ENCODE measurements at regions not wholly inside any gene's neighbourhood (a gene's known extent, or its start where the extent isn't known, plus 50 kb on each side); places are given as distances from the start of the nearest gene placed in this dataset.

- Histone ChIP-seq H3K4me3 (no peak overlapping the region), H3K36me3 (no peaks in the 10 kb centered on the region), H3K27ac (no peak overlapping the region), H3K27me3 (replicated peaks; ENCODE audit: insufficient read depth) (no peaks in the 10 kb centered on the region), H3K9me3 (no peaks in the 10 kb centered on the region), H3K4me1 (replicated peaks) (no peaks in the 10 kb centered on the region)
- TF ChIP-seq POLR2AphosphoS5 (IDR thresholded peaks at IDR 0.05) (no peak), POLR2A (IDR thresholded peaks at IDR 0.05) (no peak), CTCF (IDR thresholded peaks at IDR 0.05) (no peak)
- intact Hi-C loops (cut with DNase I), result no loop called here
- DNase-seq (ENCODE audit: low spot score), result no peak
These were observed 2074.2 kb upstream of the C9orf72 start for GRCh38 chr9:29647451-29647850.

GRCh38 chr9:29648132-29648531 lies 2074.9 kb upstream of the C9orf72 start:
- TF ChIP-seq POLR2A (IDR thresholded peaks at IDR 0.05) (no peak), POLR2AphosphoS5 (IDR thresholded peaks at IDR 0.05) (no peak), CTCF (IDR thresholded peaks at IDR 0.05) (no peak)
- Histone ChIP-seq H3K36me3 (no peaks in the 10 kb centered on the region), H3K27ac (no peak overlapping the region), H3K27me3 (replicated peaks; ENCODE audit: insufficient read depth) (no peaks in the 10 kb centered on the region), H3K4me3 (no peak overlapping the region), H3K4me1 (replicated peaks) (no peaks in the 10 kb centered on the region), H3K9me3 (no peaks in the 10 kb centered on the region)
- intact Hi-C loops (cut with DNase I), result no loop called here
- no peak for DNase-seq (ENCODE audit: low spot score)

DNA sequence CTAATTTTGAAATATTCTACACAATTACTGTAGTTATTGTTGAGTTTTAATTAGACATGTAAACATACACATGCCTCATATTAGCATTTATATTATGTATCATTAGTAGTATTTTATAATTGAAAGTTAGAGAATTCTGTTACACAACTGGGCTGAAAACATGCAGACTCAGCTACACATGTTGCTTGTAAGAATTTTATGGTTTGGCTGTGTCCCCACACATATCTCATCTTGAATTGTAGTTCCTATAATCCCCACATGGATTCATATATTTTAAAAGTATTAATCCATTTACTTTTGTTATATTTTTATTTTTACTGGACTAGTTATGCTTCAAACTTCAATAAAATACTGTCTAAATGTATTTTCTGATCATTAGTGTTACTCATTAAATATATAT lies 2075.3 kb upstream of the C9orf72 start:
- Histone ChIP-seq H3K9me3 (no peaks in the 10 kb centered on the region), H3K27ac (no peak overlapping the region), H3K4me1 (replicated peaks) (no peaks in the 10 kb centered on the region), H3K36me3 (no peaks in the 10 kb centered on the region), H3K4me3 (no peak overlapping the region), H3K27me3 (replicated peaks; ENCODE audit: insufficient read depth) (no peaks in the 10 kb centered on the region)
- intact Hi-C loops (cut with DNase I), result no loop called here
- no peak for DNase-seq (ENCODE audit: low spot score)
- TF ChIP-seq POLR2A (IDR thresholded peaks at IDR 0.05) (no peak), POLR2AphosphoS5 (IDR thresholded peaks at IDR 0.05) (no peak), CTCF (IDR thresholded peaks at IDR 0.05) (no peak)

DNA sequence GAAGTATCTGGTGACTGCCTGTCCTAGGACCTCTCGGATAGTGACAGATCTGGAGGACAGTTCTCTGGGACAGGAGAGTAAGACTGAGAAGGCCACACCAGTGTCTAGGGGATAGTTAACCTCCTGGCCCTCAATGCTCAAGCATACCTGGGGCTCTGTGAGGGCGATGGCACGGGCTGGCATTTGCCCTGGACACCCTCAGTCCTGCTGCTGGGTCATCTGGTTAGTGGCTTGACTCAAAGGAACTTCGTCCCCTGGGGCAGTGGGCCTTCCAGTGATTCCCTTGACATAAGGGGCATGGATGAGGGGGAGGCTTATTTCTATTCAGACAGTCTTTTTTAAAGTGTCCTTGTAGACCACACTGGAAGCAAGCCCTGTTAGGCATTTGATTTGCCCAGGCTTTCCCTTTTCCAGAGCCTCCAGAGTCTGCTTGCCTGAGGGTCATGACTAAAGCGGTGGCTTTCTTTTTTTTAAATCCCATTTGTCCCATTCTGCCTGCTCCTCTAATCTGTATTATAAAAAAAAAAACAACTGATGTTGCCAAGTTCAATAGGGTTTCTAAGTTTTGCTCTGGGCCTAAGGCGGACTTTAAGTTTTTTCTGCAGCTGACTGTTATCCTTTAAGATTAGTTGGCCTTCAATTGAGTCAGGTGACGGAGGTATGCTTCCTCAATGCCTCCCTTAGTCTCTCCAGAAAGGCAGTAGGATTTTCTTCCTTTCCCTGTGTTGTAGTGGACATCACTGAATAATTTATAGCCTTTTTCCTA lies 2083.5 kb upstream of the C9orf72 start:
- intact Hi-C loops (cut with DNase I), result no loop called here
- Histone ChIP-seq H3K36me3 (no peaks in the 10 kb centered on the region), H3K27ac (no peak overlapping the region), H3K4me3 (no peak overlapping the region), H3K27me3 (replicated peaks; ENCODE audit: insufficient read depth) (no peaks in the 10 kb centered on the region), H3K4me1 (replicated peaks) (no peaks in the 10 kb centered on the region), H3K9me3 (no peaks in the 10 kb centered on the region)
- DNase-seq (ENCODE audit: low spot score), result no peak
- no peak for TF ChIP-seq POLR2AphosphoS5 (IDR thresholded peaks at IDR 0.05)
- TF ChIP-seq CTCF (IDR thresholded peaks at IDR 0.05), result no peak
- TF ChIP-seq POLR2A (IDR thresholded peaks at IDR 0.05), result no peak
- WGBS, result 90% methylated on average over 7 of the region's 7 CpGs

GRCh38 chr9:29657821-29658220 lies 2084.5 kb upstream of the C9orf72 start:
- H3K36me3 ChIP-seq, result no peaks in the 10 kb centered on the region
- H3K4me1 ChIP-seq (replicated peaks), result no peaks in the 10 kb centered on the region
- intact Hi-C loops (cut with DNase I), result no loop called here
- no peak overlapping the region for H3K4me3 ChIP-seq
- no peak for DNase-seq (ENCODE audit: low spot score)
- WGBS, result 96% methylated on average over 7 of the region's 7 CpGs
- no peak for TF ChIP-seq POLR2AphosphoS5 (IDR thresholded peaks at IDR 0.05)
- TF ChIP-seq POLR2A (IDR thresholded peaks at IDR 0.05), result no peak
- no peak for TF ChIP-seq CTCF (IDR thresholded peaks at IDR 0.05)
- H3K27me3 ChIP-seq (replicated peaks; ENCODE audit: insufficient read depth), result no peaks in the 10 kb centered on the region
- no peak overlapping the region for H3K27ac ChIP-seq
- H3K9me3 ChIP-seq, result no peaks in the 10 kb centered on the region

Data from prostate gland (tissue), 2 donors.